ENCODE measurements at regions not wholly inside any gene's neighbourhood (a gene's known extent, or its start where the extent isn't known, plus 50 kb on each side); places are given as distances from the start of the nearest gene placed in this dataset.

GRCh38 chr2:188916736-188917135, 57.4 kb upstream of the COL3A1 start:
- no peaks in the 10 kb centered on the region for H3K36me3 ChIP-seq (ENCODE audit: control insufficient read depth, insufficient read depth, low read length)
- no peaks in the 10 kb centered on the region for H3K9me3 ChIP-seq (ENCODE audit: control insufficient read depth, insufficient read depth, low read depth, low read length)
- H3K9ac ChIP-seq (ENCODE audit: low read length) = no peak overlapping the region
- no peak overlapping the region for H3K4me3 ChIP-seq (ENCODE audit: low read depth, low read length)
- H3K27ac ChIP-seq (ENCODE audit: low read depth, low read length) = no peak overlapping the region
- no peaks in the 10 kb centered on the region for H3K4me1 ChIP-seq (ENCODE audit: control insufficient read depth, insufficient read depth, low read length)
- no peaks in the 10 kb centered on the region for H3K27me3 ChIP-seq (ENCODE audit: control insufficient read depth, insufficient read depth, low read length)

GRCh38 chr2:188917632-188918031, 56.5 kb upstream of the COL3A1 start:
- H3K9me3 ChIP-seq (ENCODE audit: control insufficient read depth, insufficient read depth, low read depth, low read length) = no peaks in the 10 kb centered on the region
- H3K4me3 ChIP-seq (ENCODE audit: low read depth, low read length) = no peak overlapping the region
- H3K36me3 ChIP-seq (ENCODE audit: control insufficient read depth, insufficient read depth, low read length) = no peaks in the 10 kb centered on the region
- H3K4me1 ChIP-seq (ENCODE audit: control insufficient read depth, insufficient read depth, low read length) = no peaks in the 10 kb centered on the region
- no peak overlapping the region for H3K9ac ChIP-seq (ENCODE audit: low read length)
- no peak overlapping the region for H3K27ac ChIP-seq (ENCODE audit: low read depth, low read length)
- H3K27me3 ChIP-seq (ENCODE audit: control insufficient read depth, insufficient read depth, low read length) = no peaks in the 10 kb centered on the region

GRCh38 chr2:188919824-188920223, 54.3 kb upstream of the COL3A1 start:
- Histone ChIP-seq H3K9ac (ENCODE audit: low read length) (no peak overlapping the region), H3K9me3 (ENCODE audit: control insufficient read depth, insufficient read depth, low read depth, low read length) (no peaks in the 10 kb centered on the region), H3K27ac (ENCODE audit: low read depth, low read length) (no peak overlapping the region), H3K4me3 (ENCODE audit: low read depth, low read length) (no peak overlapping the region), H3K36me3 (ENCODE audit: control insufficient read depth, insufficient read depth, low read length) (no peaks in the 10 kb centered on the region), H3K27me3 (ENCODE audit: control insufficient read depth, insufficient read depth, low read length) (no peaks in the 10 kb centered on the region), H3K4me1 (ENCODE audit: control insufficient read depth, insufficient read depth, low read length) (no peaks in the 10 kb centered on the region)

- Histone ChIP-seq H3K27ac (ENCODE audit: low read depth, low read length) (no peak overlapping the region), H3K27me3 (ENCODE audit: control insufficient read depth, insufficient read depth, low read length) (no peaks in the 10 kb centered on the region), H3K36me3 (ENCODE audit: control insufficient read depth, insufficient read depth, low read length) (no peaks in the 10 kb centered on the region), H3K9ac (ENCODE audit: low read length) (no peak overlapping the region), H3K9me3 (ENCODE audit: control insufficient read depth, insufficient read depth, low read depth, low read length) (no peaks in the 10 kb centered on the region), H3K4me1 (ENCODE audit: control insufficient read depth, insufficient read depth, low read length) (no peaks in the 10 kb centered on the region), H3K4me3 (ENCODE audit: low read depth, low read length) (no peak overlapping the region)
These were observed 52.0 kb upstream of the COL3A1 start for GRCh38 chr2:188922191-188922590.

Data from HUES6 (cell line).